K562 (cell line): ENCODE measurements at regions not wholly inside any gene's neighbourhood (a gene's known extent, or its start where the extent isn't known, plus 50 kb on each side); places are given as distances from the start of the nearest gene placed in this dataset.

Source experiments
- ATAC-seq: fragments of 200-7000 bp; cut with Tn5 transposase; 3 replicates; pipeline ENCODE4 v1.9.1; 2020; ENCODE audit warnings: moderate library complexity
- BruUV-seq: library from RNA; stranded (reverse); fragments of 400-500 nt; replicated peaks from 2 replicates; lab custom pipeline; 2021; lab: Mats Ljungman, UMichigan
- CTCF ChIA-PET: fragments of 300-600 bp; formaldehyde crosslinking; extraction: SDS; loops from one replicate; lab custom pipeline; 2021; ENCODE audit warnings: low intra/inter-chr PET ratio; lab: Yijun Ruan, JAX
- POLR2A ChIA-PET: fragments of 300-600, 350-650 bp; sonication (Branson Sonifier 250); formaldehyde crosslinking; extraction: SDS; loops from one replicate; lab custom pipeline; 2021; ENCODE audit warnings: antibody characterized with exemption, inconsistent platforms; lab: Yijun Ruan, JAX
- DNase-seq, 4 experiments: peaks; one replicate each; pipeline versions ENCODE4 v3.0.0 to v3.0.0-alpha.2; 2011 to 2018; ENCODE audit warnings: low spot score in 3 of 4, mixed read lengths in 3 of 4; ENCODE audit errors: extremely low read depth in 1 of 4
- FAIRE-seq: peaks from 2 replicates; lab custom pipeline; 2011; peaks lifted over from hg19 to GRCh38; lab: Jason Lieb, UNC
- H2AFZ ChIP-seq: 2 replicates; pipeline ENCODE4 v1.6.0; 2011; ENCODE audit warnings: low read depth, low read length, control low read depth, inconsistent platforms
- H3K27ac ChIP-seq: fragments of 200-600 bp; 3 replicates; pipeline ENCODE4 v1.8.0; 2011; ENCODE audit warnings: low read depth, mild to moderate bottlenecking, control low read depth, inconsistent platforms, low read length, moderate library complexity, mixed read lengths; ENCODE audit errors: extremely low read depth
- H3K27me3 ChIP-seq, 2 experiments: fragments of 300-600 bp in 1 of 2; 2 replicates in 1 of 2; 3 replicates in 1 of 2; pipeline versions ENCODE4 v1.6.0 to v1.8.0; 2011; ENCODE audit warnings: inconsistent platforms in 2 of 2, low read length in 2 of 2, mild to moderate bottlenecking in 1 of 2, mixed read lengths in 1 of 2, moderate library complexity in 1 of 2; ENCODE audit not compliant: control insufficient read depth in 2 of 2, insufficient read depth in 2 of 2
- H3K36me3 ChIP-seq: fragments of 300-600 bp; 3 replicates; pipeline ENCODE4 v1.8.0; 2011; ENCODE audit warnings: mild to moderate bottlenecking, low read length, inconsistent platforms; ENCODE audit not compliant: control insufficient read depth, insufficient read depth
- H3K4me1 ChIP-seq, 2 experiments: fragments of 200-600 bp in 1 of 2; replicated peaks in 1 of 2; 2 replicates in 1 of 2; 3 replicates in 1 of 2; pipeline versions ENCODE4 v1.5.1 to v1.8.0; 2011; ENCODE audit warnings: inconsistent platforms in 2 of 2, low read length in 2 of 2, mild to moderate bottlenecking in 1 of 2, mixed read lengths in 1 of 2, moderate library complexity in 1 of 2; ENCODE audit not compliant: control insufficient read depth in 2 of 2, insufficient read depth in 2 of 2
- H3K4me2 ChIP-seq: 2 replicates; pipeline ENCODE4 v1.6.1; 2011; ENCODE audit warnings: low read length, control low read depth, inconsistent platforms, mixed read lengths; ENCODE audit not compliant: insufficient read depth
- H3K4me3 ChIP-seq: fragments of 200-600 bp; sonication (generic), shearing (Covaris generic); 2 replicates; pipeline ENCODE4 v1.5.1; 2016; ENCODE audit warnings: control low read depth, inconsistent platforms
- H3K79me2 ChIP-seq: fragments of 200-600 bp; 3 replicates; pipeline ENCODE4 v1.8.0; 2011; ENCODE audit warnings: low read length, inconsistent platforms; ENCODE audit not compliant: control insufficient read depth, insufficient read depth
- H3K9ac ChIP-seq, 2 experiments: 2 replicates each; pipeline versions ENCODE4 v1.6.0 to v1.6.1; 2011; ENCODE audit warnings: low read depth in 2 of 2, low read length in 2 of 2, control low read depth in 1 of 2, inconsistent platforms in 1 of 2, mild to moderate bottlenecking in 1 of 2, mixed read lengths in 1 of 2; ENCODE audit not compliant: insufficient read depth in 1 of 2
- H3K9me1 ChIP-seq: one replicate; pipeline ENCODE4 v1.6.0; 2011; ENCODE audit warnings: inconsistent platforms, mild to moderate bottlenecking, low read length, moderate library complexity; ENCODE audit not compliant: control insufficient read depth, insufficient read depth
- H3K9me3 ChIP-seq: replicated peaks from 2 replicates; pipeline ENCODE4 v1.5.1; 2011; ENCODE audit warnings: low read depth, low read length, inconsistent platforms; ENCODE audit not compliant: control insufficient read depth, insufficient read depth
- H4K20me1 ChIP-seq: replicated peaks from 2 replicates; pipeline ENCODE4 v1.6.1; 2011; ENCODE audit warnings: low read length, inconsistent platforms, mixed read lengths; ENCODE audit not compliant: control insufficient read depth, insufficient read depth
- CHD2 ChIP-seq: IDR thresholded peaks from 2 replicates; pipeline ENCODE4 v1.6.1; 2011; ENCODE audit warnings: low read depth, low read length
- HDGF ChIP-seq: fragments of 450-650 bp; IDR thresholded peaks from 2 replicates; pipeline ENCODE4 v1.6.1; 2016
- NCOA4 ChIP-seq: fragments of 450-650 bp; IDR thresholded peaks from 2 replicates; pipeline ENCODE4 v1.6.1; 2018; ENCODE audit warnings: mild to moderate bottlenecking; ENCODE audit not compliant: partially characterized antibody
- NRF1 ChIP-seq, 2 experiments: fragments of 450-650 bp; IDR thresholded peaks in 1 of 2; conservative IDR thresholded peaks in 1 of 2; 2 replicates each; pipeline ENCODE4 v1.6.1; 2014; ENCODE audit warnings: mild to moderate bottlenecking in 2 of 2
- XRCC3 ChIP-seq: fragments of 450-650 bp; IDR thresholded peaks from 2 replicates; pipeline ENCODE4 v1.6.1; 2017; ENCODE audit warnings: mild to moderate bottlenecking, moderate library complexity
- ZNF134 ChIP-seq: fragments of 250-450 bp; sonication (Bioruptor Pico); conservative IDR thresholded peaks from 2 replicates; pipeline ENCODE4 v1.4.0; 2020
- ZNF507 ChIP-seq: conservative IDR thresholded peaks from 2 replicates; pipeline ENCODE4 v1.6.1; 2017; ENCODE audit warnings: missing genetic modification characterization, missing compliant biosample characterization
- ZNF785 ChIP-seq: fragments of 250-450 bp; sonication (Bioruptor Pico); IDR thresholded peaks from 2 replicates; pipeline ENCODE4 v1.4.0; 2020; ENCODE audit warnings: mild to moderate bottlenecking
- WGBS: fragments of 100-300 bp; shearing (Covaris generic); methylation state at CpG from one replicate; pipeline ENCODE4 v1.1.6; 2016; ENCODE audit warnings: low coverage, mixed read lengths; ENCODE audit not compliant: insufficient coverage; ENCODE audit errors: missing lambda C conversion rate; 5-methylcytosine and 5-hydroxymethylcytosine counted together
- in situ Hi-C: fragments of 300-500 bp; cut with MboI; formaldehyde crosslinking; loops from 4 replicates; pipeline ENCODE4 v1.15.0; 2018; ENCODE audit warnings: inconsistent platforms, mixed read lengths
- intact Hi-C: fragments of 100-400 bp; cut with micrococcal nuclease; formaldehyde crosslinking; loops from 2 replicates; pipeline ENCODE4 v1.14.2; 2022

- POLR2A ChIA-PET = interaction anchor here (0.7 kb wide), 1 partner anchor 79 kb away, joined by 3 read pairs; no protein-coding TSS in a partner anchor
- Histone ChIP-seq H3K9me1 (no peaks in the 10 kb centered on the region), H2AFZ (no peak overlapping the region), H4K20me1 (no peaks in the 10 kb centered on the region), H3K4me3 (no peak overlapping the region), H3K27me3 (no peaks in the 10 kb centered on the region), H3K27ac (no peak overlapping the region), H3K4me1 (no peaks in the 10 kb centered on the region), H3K79me2 (no peaks in the 10 kb centered on the region), H3K9ac (no peak overlapping the region)
- intact Hi-C loops = no loop called here
- DNase-seq = no peak
- BruUV-seq = no TSS peak
- CTCF ChIA-PET = no interaction called here
- in situ Hi-C loops = no loop called here
- ATAC-seq = peak; percentile 42; the same call in 1 of the 3 replicates
- TF ChIP-seq CHD2 = peak; percentile 64; the same call in 1 of the 2 replicates
- no peak for TF ChIP-seq HDGF
- TF ChIP-seq XRCC3 = no peak
- no peak for TF ChIP-seq ZNF507
- no peak for TF ChIP-seq ZNF785
- TF ChIP-seq NRF1 (conservative IDR thresholded peaks at IDR 0.05 in 1 of 2, IDR thresholded peaks at IDR 0.05 in 1 of 2) = peak; percentile 43 to 54; a peak in 3 of 4 replicates
- TF ChIP-seq, all 486 proteins: peak for 2
- Histone ChIP-seq H3K36me3 (no peaks in the 10 kb centered on the region), H3K4me2 (no peak overlapping the region), H3K9me3 (no peaks in the 10 kb centered on the region)
- FAIRE-seq = no peak
- WGBS = 11% methylated on average over 7 of the region's 7 CpGs
Observed at GRCh38 chr3:18016366-18016765, 273.9 kb upstream of the TBC1D5 start.

GRCh38 chr3:18012933-18013332 is 270.5 kb upstream of the TBC1D5 start:
- Histone ChIP-seq H3K79me2 (no peaks in the 10 kb centered on the region), H2AFZ (no peak overlapping the region), H3K36me3 (no peaks in the 10 kb centered on the region), H3K27me3 (no peaks in the 10 kb centered on the region; a peak in 1 of 5 replicates), H3K4me3 (no peak overlapping the region), H3K4me1 (no peaks in the 10 kb centered on the region), H3K9ac (no peak overlapping the region), H4K20me1 (no peaks in the 10 kb centered on the region), H3K27ac (no peak overlapping the region), H3K4me2 (no peak overlapping the region), H3K9me3 (no peaks in the 10 kb centered on the region), H3K9me1 (no peaks in the 10 kb centered on the region)
- in situ Hi-C loops (no loop called here), intact Hi-C loops (no loop called here)
- FAIRE-seq = no peak
- WGBS = 1% methylated on average over 4 of the region's 4 CpGs
- TF ChIP-seq NCOA4 = no peak
- TF ChIP-seq ZNF134 (CRISPR knock-in tag) = no peak
- ChIA-PET POLR2A (interaction anchor here (0.6 to 0.7 kb wide), 2 partner anchors 134 to 1029 kb away, joined by 3 read pairs; no protein-coding TSS in a partner anchor), CTCF (no interaction called here)
- no TSS peak for BruUV-seq
- ATAC-seq = no peak
- no peak for DNase-seq
